Spinal cord (tissue), 9 donors: ENCODE measurements at regions not wholly inside any gene's neighbourhood (a gene's known extent, or its start where the extent isn't known, plus 50 kb on each side); places are given as distances from the start of the nearest gene placed in this dataset.

ENCODE experiments used
- DNase-seq, 6 donors: peaks; one replicate each; pipeline versions ENCODE4 v3.0.0 to v3.0.0-alpha.2; 2013 to 2015; ENCODE audit warnings: low spot score in 6 of 6, low read depth in 4 of 6
- H3K27ac ChIP-seq: one replicate; pipeline ENCODE4 v1.5.1; 2013; ENCODE audit warnings: low read depth, low read length, control low read depth
- H3K27me3 ChIP-seq: one replicate; pipeline ENCODE4 v1.6.1; 2013; ENCODE audit warnings: low read length; ENCODE audit not compliant: control insufficient read depth, insufficient read depth
- H3K36me3 ChIP-seq: one replicate; pipeline ENCODE4 v1.6.1; 2013; ENCODE audit warnings: low read length; ENCODE audit not compliant: control insufficient read depth, insufficient read depth
- H3K4me1 ChIP-seq: one replicate; pipeline ENCODE4 v1.6.1; 2013; ENCODE audit warnings: low read length; ENCODE audit not compliant: control insufficient read depth, insufficient read depth
- H3K4me3 ChIP-seq: one replicate; pipeline ENCODE4 v1.5.1; 2013; ENCODE audit warnings: low read depth, low read length, control low read depth
- H3K9me3 ChIP-seq: one replicate; pipeline ENCODE4 v1.6.1; 2013; ENCODE audit warnings: low read length; ENCODE audit not compliant: control insufficient read depth, insufficient read depth
- WGBS: methylation state at CpG from one replicate; pipeline ENCODE4 v1.1.5; 2013; ENCODE audit warnings: missing lambda C conversion rate; ENCODE audit not compliant: insufficient coverage; 5-methylcytosine and 5-hydroxymethylcytosine counted together
- donor health status: healthy.

DNA sequence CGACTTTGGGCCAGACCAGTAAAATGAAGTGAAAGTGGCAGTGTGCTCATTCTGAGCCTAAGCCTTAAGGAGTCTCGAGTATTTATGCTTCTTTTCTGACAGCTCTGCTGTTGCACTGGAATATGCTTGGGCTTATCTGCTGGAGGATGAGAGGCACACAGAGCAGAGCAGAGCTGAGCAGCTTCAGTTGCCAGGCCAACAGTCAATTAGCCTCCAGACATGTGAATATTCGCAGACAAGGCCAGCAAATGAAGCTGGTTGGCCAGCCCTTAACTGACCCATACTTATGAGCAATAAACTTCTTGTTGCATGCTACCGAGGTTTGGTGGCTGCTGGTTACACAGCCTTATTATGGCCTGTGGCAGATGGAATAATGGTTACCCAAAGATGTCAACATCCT is 203.0 kb upstream of the GEMIN8 start:
- Histone ChIP-seq H3K9me3 (no peaks in the 10 kb centered on the region), H3K4me3 (no peak overlapping the region), H3K27ac (no peak overlapping the region), H3K36me3 (no peaks in the 10 kb centered on the region), H3K27me3 (peaks cover 10% of the 10 kb centered on the region), H3K4me1 (no peaks in the 10 kb centered on the region)
- 53% methylated on average over 2 of the region's 4 CpGs for WGBS
- peak in 2 of 6 donors; percentile 3 to 4 for DNase-seq

DNA sequence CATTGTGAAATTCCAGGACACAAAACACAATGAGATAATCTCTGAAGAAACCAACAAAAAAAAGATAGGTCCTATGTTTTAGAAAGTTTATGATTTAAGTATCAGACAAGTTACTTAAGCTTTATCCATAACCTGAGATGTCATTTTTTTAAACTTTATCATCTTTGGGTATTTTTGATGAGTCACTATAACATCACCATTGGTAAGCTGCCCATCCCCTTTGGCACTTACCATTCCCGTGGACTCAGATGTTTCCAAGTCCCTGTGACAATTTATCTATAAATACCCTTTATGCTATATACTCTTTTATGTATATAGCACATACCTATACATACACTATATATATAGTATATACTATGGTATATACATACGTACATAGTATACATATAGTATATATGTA is 198.9 kb upstream of the GEMIN8 start:
- no peak overlapping the region for H3K4me3 ChIP-seq
- no peaks in the 10 kb centered on the region for H3K4me1 ChIP-seq
- H3K27me3 ChIP-seq, result peaks cover 9% of the 10 kb centered on the region
- no peaks in the 10 kb centered on the region for H3K36me3 ChIP-seq
- H3K27ac ChIP-seq, result no peak overlapping the region
- H3K9me3 ChIP-seq, result no peaks in the 10 kb centered on the region
- DNase-seq, result no peak
- WGBS, result no CpG with 5 or more reads among the region's 2 CpGs

DNA sequence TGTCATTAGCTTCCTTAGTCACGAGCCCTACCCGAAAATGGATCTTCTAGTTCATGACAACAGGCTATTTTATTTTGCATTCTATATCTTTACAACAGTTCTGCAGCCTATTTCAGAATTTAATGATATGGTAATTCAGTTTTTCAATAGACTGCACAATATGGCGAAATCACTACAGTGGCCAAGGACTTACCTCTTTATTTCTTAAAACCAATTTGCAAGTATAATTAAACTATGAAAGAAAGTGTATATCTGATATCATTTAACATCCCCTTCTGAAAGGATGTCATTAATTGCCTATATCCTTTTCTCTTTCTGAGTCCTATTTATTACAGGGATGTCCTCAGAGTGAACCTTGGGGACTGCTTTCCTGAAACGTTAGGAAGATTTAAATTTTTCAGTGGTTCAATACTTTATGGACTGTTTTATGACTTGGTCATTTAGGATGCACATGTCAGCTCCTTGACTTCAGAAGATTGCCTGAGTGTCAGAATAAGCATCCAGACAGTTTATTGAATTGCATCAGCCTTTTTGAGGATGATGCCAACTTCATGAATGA is 190.8 kb upstream of the GEMIN8 start:
- peaks cover 1% of the 10 kb centered on the region for H3K9me3 ChIP-seq
- no peaks in the 10 kb centered on the region for H3K4me1 ChIP-seq
- no peak overlapping the region for H3K4me3 ChIP-seq
- no peak overlapping the region for H3K27ac ChIP-seq
- WGBS, result no CpG with 5 or more reads among the region's 4 CpGs
- peak in 2 of 6 donors; percentile 21 to 37 for DNase-seq
- H3K27me3 ChIP-seq, result peaks cover 4% of the 10 kb centered on the region
- H3K36me3 ChIP-seq, result no peaks in the 10 kb centered on the region

DNA sequence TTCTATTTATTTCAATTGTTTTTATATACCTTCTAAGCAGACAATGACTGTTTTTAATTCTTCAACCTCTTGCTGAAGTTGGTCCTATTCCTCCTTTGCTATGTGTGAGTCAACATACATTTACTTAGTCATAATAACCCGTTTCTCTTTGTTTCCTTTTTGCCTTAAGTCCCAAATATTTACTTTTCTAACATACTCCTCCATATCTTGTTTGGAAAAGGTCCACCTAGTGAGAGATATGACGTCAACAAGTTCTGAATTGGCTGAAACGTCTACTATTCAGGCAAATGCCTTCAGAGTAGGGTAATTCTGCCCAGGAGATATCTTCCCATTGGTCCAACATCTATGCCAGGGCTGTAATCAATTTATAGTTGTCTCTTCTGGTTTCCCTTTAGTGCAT is 179.3 kb upstream of the GEMIN8 start:
- no peak overlapping the region for H3K4me3 ChIP-seq
- peaks cover 3% of the 10 kb centered on the region for H3K27me3 ChIP-seq
- H3K36me3 ChIP-seq, result no peaks in the 10 kb centered on the region
- H3K4me1 ChIP-seq, result no peaks in the 10 kb centered on the region
- DNase-seq, result no peak
- no CpG with 5 or more reads among the region's 3 CpGs for WGBS
- peaks cover 4% of the 10 kb centered on the region for H3K9me3 ChIP-seq
- no peak overlapping the region for H3K27ac ChIP-seq

DNA sequence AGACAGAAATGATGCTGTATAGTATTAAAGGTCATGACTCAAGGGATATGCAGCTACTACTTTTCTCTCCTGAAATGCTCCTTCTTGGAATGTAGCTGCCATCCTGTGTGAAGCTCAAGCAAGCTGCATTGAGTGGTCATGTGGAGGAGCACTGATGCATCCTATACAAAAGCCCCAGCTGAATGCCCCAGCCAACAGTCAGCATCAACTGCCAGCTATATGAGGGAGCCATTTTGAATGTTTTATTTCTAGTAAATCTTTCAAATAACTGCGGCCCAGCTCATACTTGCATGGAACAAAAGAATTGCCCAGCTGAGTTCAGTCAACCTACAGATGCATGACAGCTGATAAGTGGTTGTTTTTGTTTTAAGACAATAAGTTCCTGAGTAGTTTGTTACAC is 165.0 kb upstream of the GEMIN8 start:
- Histone ChIP-seq H3K27me3 (no peaks in the 10 kb centered on the region), H3K27ac (no peak overlapping the region), H3K36me3 (no peaks in the 10 kb centered on the region), H3K4me3 (no peak overlapping the region), H3K4me1 (no peaks in the 10 kb centered on the region), H3K9me3 (peaks cover 2% of the 10 kb centered on the region)
- no peak for DNase-seq
- WGBS, result no CpG with 5 or more reads among the region's 1 CpG

DNA sequence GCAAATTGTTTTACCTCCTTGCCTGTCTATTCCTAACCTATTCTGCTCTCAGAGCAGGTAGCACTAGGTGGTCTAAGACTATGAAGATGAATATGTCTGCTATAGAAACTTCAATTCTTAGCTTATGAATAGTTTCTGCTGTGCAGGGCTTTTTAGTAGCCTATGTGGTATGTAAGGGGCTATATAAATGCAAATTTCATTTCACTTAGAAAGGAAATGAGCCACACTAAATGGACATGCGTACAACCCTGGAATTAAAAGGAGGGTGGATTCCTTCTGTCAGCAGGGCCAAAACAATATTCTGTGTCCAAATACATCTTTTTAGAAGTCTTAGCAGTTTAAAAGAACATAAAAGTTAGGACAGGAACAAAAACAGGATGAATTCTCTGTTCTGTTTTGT is 163.9 kb upstream of the GEMIN8 start:
- Histone ChIP-seq H3K9me3 (peaks cover under 1% of the 10 kb centered on the region), H3K4me1 (no peaks in the 10 kb centered on the region)
- WGBS, result no CpG with 5 or more reads among the region's 1 CpG

DNA sequence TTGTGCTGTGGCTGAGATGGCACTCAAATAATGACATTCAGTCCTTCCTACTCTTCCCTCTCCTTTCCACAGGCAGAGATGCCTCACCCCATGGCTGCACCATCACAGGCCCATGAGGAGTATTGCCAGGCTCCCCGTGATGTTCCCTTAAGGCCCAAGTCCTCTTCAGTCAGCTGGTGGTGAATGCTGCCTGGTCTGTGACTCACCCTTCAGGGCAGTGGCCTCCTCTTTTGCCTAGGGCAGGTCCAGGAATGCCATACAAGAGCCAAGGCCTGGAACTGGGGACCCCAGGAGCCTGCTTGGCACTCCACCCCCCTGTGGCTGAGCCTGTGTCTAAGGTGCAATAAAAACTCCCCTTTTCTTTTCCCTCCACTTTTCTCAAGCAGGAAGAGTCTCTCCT is 144.2 kb upstream of the GEMIN8 start:
- WGBS, result 58% methylated on average over 1 of the region's 1 CpG
- Histone ChIP-seq H3K27me3 (no peaks in the 10 kb centered on the region), H3K9me3 (no peaks in the 10 kb centered on the region), H3K27ac (no peak overlapping the region), H3K4me3 (no peak overlapping the region), H3K36me3 (no peaks in the 10 kb centered on the region), H3K4me1 (no peaks in the 10 kb centered on the region)
- no peak for DNase-seq

More for the DNA sequence above, 163.9 kb upstream of the GEMIN8 start:
- no peaks in the 10 kb centered on the region for H3K36me3 ChIP-seq
- H3K27me3 ChIP-seq, result no peaks in the 10 kb centered on the region
- no peak overlapping the region for H3K4me3 ChIP-seq
- H3K27ac ChIP-seq, result no peak overlapping the region
- DNase-seq, result peak in 1 of 6 donors; percentile 36

DNA sequence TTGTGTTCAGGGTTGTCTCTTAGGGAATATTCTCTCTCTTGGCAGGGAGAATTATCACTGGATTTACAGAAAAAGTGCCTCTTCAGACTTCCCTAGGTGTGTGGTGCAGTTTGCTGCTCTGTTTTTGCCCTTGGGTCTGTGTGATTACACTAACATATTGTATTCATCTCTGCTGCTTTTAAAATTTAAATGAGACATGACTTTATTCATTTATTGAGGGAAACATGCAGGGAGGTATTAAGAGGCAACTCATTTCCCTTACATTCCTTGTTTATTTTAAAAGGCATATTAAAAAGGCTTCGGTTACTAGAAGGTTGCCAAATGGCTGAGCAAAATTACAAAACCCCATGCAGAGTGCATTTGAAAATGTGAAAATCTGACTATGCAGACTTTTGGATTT is 135.1 kb upstream of the GEMIN8 start:
- no CpG with 5 or more reads among the region's 1 CpG for WGBS
- Histone ChIP-seq H3K4me3 (no peak overlapping the region), H3K27me3 (peaks cover 6% of the 10 kb centered on the region), H3K4me1 (no peaks in the 10 kb centered on the region), H3K9me3 (peaks cover 3% of the 10 kb centered on the region), H3K36me3 (no peaks in the 10 kb centered on the region), H3K27ac (no peak overlapping the region)
- DNase-seq, result peak in 1 of 6 donors; percentile 19

DNA sequence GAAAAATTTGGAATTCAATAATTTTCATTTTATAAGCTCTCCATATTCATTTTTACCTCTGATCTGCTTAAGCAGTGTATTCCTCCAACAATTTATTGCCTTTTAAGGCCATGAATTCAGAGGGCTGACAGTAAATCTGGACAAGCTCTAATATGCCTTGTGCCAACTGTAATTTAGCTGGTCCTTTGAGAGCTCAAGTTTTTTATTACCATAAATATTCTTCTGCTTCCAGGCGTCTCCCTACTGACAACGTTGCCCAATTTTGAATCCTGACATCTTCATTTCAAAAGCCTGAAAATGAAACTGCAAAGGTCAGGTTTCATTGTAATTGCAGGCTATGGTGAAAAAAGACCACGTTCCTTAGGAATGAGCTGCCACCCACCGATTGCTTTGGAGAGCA is 95.8 kb upstream of the GEMIN8 start:
- Histone ChIP-seq H3K36me3 (no peaks in the 10 kb centered on the region), H3K27ac (no peak overlapping the region), H3K9me3 (no peaks in the 10 kb centered on the region), H3K27me3 (peaks cover 31% of the 10 kb centered on the region), H3K4me3 (no peak overlapping the region), H3K4me1 (no peaks in the 10 kb centered on the region)
- 36% methylated on average over 3 of the region's 4 CpGs for WGBS
- DNase-seq, result peak in 1 of 6 donors; percentile 39

DNA sequence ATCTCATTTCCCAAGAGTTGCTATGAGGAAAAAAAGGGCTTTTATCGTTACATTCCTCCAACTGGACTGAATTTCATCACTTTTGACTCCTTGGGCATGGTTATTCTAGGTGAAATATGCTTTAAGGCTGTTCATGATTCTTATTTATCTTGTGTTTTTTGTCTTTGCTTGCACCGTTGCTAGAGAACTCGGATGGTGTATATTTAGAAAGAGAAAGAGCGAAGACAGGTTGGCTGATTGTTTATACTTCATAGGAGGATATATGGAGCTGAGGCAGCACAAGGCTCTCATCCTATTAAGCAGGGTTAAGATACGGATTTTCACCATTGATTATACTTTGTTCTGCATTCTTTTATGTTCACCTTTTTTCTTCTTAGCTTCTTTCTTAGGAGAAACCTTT is 94.9 kb upstream of the GEMIN8 start:
- no peaks in the 10 kb centered on the region for H3K36me3 ChIP-seq
- no peak overlapping the region for H3K27ac ChIP-seq
- no peak overlapping the region for H3K4me3 ChIP-seq
- DNase-seq, result peak in 1 of 6 donors; percentile 27
- no peaks in the 10 kb centered on the region for H3K4me1 ChIP-seq
- peaks cover 37% of the 10 kb centered on the region for H3K27me3 ChIP-seq
- H3K9me3 ChIP-seq, result no peaks in the 10 kb centered on the region
- WGBS, result no CpG with 5 or more reads among the region's 5 CpGs
